ENCODE measurements at regions not wholly inside any gene's neighbourhood (a gene's known extent, or its start where the extent isn't known, plus 50 kb on each side); places are given as distances from the start of the nearest gene placed in this dataset.

DNA sequence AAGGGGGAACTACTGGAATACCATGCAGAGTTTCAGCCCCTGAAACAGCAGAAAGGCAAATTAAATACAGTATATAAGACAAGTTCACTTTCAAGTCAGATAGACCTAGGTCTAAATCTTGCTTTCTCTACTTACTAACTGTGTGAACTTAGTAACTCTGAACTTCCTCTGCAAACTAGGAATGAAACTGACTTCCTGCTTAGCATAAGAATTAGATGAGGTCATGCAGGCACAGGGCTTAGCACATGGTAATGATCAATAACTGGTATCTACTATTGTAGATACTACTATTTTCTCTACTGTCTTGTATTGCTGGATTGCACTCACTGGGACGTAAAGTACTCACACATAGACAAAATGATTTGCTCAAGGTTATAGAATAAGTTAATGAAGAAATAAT is 51.5 kb upstream of the MTNR1B start:
- no peak overlapping the region for H3K4me3 ChIP-seq (ENCODE audit: low read depth, low read length)
- ChIA-PET POLR2A (no interaction called here), CTCF (no interaction called here)
- no peak for DNase-seq (ENCODE audit: low read depth, low spot score)
- TF ChIP-seq, protein P1, sequence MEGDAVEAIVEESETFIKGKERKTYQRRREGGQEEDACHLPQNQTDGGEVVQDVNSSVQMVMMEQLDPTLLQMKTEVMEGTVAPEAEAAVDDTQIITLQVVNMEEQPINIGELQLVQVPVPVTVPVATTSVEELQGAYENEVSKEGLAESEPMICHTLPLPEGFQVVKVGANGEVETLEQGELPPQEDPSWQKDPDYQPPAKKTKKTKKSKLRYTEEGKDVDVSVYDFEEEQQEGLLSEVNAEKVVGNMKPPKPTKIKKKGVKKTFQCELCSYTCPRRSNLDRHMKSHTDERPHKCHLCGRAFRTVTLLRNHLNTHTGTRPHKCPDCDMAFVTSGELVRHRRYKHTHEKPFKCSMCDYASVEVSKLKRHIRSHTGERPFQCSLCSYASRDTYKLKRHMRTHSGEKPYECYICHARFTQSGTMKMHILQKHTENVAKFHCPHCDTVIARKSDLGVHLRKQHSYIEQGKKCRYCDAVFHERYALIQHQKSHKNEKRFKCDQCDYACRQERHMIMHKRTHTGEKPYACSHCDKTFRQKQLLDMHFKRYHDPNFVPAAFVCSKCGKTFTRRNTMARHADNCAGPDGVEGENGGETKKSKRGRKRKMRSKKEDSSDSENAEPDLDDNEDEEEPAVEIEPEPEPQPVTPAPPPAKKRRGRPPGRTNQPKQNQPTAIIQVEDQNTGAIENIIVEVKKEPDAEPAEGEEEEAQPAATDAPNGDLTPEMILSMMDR (IDR thresholded peaks at IDR 0.05; ENCODE audit: insufficient read depth, low read length, missing control alignments) = no peak

DNA sequence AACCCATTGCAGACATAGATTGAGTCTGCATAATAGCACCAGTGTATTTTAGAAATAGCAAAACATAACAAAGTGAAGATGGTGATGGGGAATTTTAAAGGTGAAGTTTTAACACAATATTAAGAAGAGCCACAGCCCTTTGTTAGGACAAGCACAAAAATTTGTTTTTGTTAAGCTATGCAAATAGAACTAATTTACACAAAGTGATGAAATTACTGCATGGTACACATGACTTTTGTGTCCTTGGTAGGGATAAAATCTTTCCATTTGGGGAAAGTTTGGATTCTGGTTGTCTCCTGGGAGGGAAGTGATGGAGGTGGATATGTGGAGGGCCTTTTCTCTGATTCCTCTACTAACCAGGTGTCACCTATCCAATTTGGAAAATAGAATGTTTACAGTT is 50.4 kb upstream of the MTNR1B start:
- TF ChIP-seq, protein P1 (IDR thresholded peaks at IDR 0.05; ENCODE audit: insufficient read depth, low read length, missing control alignments) = no peak
- DNase-seq (ENCODE audit: low read depth, low spot score) = no peak
- no peak overlapping the region for H3K4me3 ChIP-seq (ENCODE audit: low read depth, low read length)
- ChIA-PET POLR2A (no interaction called here), CTCF (no interaction called here)

Data from AG04449 (cell line).